Activated T-helper 2 cell treated with anti-CD3 and anti-CD28 coated beads, Interferon-gamma antibody, Interleukin-2, Interleukin-4, amounts not matched to agents 10 μg/mL and 5 μg/mL and 100 μg/mL, durations not matched to agents 14 hours and 24 hours and 36 hours (primary cell): ENCODE measurements at regions not wholly inside any gene's neighbourhood (a gene's known extent, or its start where the extent isn't known, plus 50 kb on each side); places are given as distances from the start of the nearest gene placed in this dataset.

Experiments used
- DNase-seq: peaks from one replicate; pipeline ENCODE4 v3.0.0; 2021; ENCODE audit warnings: low spot score
- H3K27ac Mint-ChIP-seq: one replicate; pipeline ENCODE4 v1.8.0; 2021; ENCODE audit warnings: mixed read lengths
- H3K27me3 Mint-ChIP-seq: one replicate; pipeline ENCODE4 v1.8.0; 2021; ENCODE audit warnings: low read depth, mixed read lengths
- H3K36me3 Mint-ChIP-seq: one replicate; pipeline ENCODE4 v1.8.0; 2021; ENCODE audit warnings: low read depth, mixed read lengths
- H3K4me1 Mint-ChIP-seq: one replicate; pipeline ENCODE4 v1.8.0; 2021; ENCODE audit warnings: low read depth, mixed read lengths
- H3K4me3 Mint-ChIP-seq: one replicate; pipeline ENCODE4 v1.8.0; 2021; ENCODE audit warnings: low read depth, mild to moderate bottlenecking, moderate library complexity, mixed read lengths
- H3K9me3 Mint-ChIP-seq: one replicate; pipeline ENCODE4 v1.8.0; 2021; ENCODE audit warnings: mixed read lengths
- intact Hi-C: fragments of 100-400 bp; cut with micrococcal nuclease; formaldehyde crosslinking; loops from one replicate; pipeline ENCODE4 v1.15.1; 2023

DNA sequence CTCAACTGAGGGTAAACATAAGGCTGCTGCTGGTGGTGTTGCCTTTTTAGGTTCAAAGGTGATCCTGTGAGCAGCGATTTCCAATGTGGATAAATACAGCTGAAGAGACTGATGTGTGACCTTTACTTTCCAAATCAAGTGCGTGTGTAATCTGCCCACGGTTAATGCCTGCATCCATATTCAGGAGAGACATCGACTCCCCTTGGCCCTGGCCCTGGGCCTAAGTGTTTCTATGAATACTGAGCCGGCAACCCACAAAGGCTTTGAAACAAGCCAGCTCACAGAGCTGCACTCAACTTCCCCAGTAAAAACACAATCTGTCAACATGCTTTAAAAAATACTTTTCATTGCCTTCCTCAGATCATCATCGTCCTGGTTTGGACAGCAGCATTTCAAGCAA is 1026.6 kb downstream of the TMEM182 start:
- no peak overlapping the region for H3K27ac Mint-ChIP-seq
- no peak for DNase-seq
- no peak overlapping the region for H3K4me3 Mint-ChIP-seq
- no peaks in the 10 kb centered on the region for H3K27me3 Mint-ChIP-seq
- no peaks in the 10 kb centered on the region for H3K4me1 Mint-ChIP-seq
- peaks cover 9% of the 10 kb centered on the region for H3K9me3 Mint-ChIP-seq
- intact Hi-C loops = no loop called here
- no peaks in the 10 kb centered on the region for H3K36me3 Mint-ChIP-seq

DNA sequence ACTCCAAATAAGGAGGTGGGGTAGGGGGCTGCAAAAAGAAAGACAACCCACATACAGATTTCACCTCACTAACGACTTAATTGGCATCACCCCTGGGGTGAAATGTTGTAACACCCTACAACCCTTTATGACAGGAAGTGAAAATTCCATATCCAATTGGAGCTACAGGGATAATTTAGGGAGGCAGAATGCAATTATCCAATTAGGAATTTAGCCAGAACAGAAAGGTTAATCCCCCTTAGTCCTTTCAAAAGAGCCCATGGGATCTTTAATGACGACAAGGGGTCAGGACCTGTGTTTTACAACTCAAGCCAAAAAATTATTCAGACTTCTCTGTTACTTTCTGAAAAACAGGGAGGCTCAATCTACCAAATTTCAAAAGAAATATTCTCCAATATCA is 1027.1 kb downstream of the TMEM182 start:
- no peak for DNase-seq
- Mint-ChIP-seq H3K4me1 (no peaks in the 10 kb centered on the region), H3K9me3 (peaks cover 12% of the 10 kb centered on the region), H3K4me3 (no peak overlapping the region), H3K27ac (no peak overlapping the region), H3K27me3 (no peaks in the 10 kb centered on the region), H3K36me3 (no peaks in the 10 kb centered on the region)
- intact Hi-C loops = no loop called here

DNA sequence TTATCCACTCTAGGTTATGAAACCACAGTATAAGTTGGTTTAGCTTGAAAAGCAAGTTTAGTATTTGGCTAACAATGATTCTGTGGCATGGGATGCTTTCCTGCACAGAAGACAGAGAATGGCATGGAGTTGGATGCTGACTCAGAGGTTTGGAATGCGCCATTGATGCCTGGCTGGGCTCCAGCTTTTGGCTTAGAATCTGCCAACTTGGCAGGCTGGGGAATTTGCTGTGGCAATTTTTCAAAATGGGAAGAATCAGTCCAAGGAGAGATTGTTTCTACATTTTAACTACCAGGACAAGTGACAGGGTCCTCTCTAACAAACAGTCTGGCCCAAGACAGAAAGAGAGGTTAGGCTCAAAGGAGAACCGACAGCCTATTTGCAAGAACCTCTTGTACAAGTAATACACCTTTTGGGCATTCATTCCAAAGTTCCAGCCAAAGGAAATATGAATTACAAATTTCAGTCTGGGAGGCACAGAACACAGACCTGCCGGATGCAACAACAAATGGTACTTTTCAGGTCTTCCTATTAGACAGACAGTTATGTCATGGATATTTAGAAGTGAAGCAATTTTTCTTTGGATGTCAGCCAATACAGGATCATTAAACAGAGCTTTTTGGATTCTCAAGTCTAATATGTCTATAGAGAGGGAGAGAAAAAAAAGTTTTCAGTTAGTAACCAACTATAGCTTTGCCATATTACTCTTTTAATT is 1027.7 kb downstream of the TMEM182 start:
- Mint-ChIP-seq H3K36me3 (no peaks in the 10 kb centered on the region), H3K4me1 (no peaks in the 10 kb centered on the region), H3K27me3 (no peaks in the 10 kb centered on the region), H3K4me3 (no peak overlapping the region), H3K27ac (no peak overlapping the region), H3K9me3 (peaks cover 12% of the 10 kb centered on the region)
- DNase-seq = no peak
- intact Hi-C loops = no loop called here

DNA sequence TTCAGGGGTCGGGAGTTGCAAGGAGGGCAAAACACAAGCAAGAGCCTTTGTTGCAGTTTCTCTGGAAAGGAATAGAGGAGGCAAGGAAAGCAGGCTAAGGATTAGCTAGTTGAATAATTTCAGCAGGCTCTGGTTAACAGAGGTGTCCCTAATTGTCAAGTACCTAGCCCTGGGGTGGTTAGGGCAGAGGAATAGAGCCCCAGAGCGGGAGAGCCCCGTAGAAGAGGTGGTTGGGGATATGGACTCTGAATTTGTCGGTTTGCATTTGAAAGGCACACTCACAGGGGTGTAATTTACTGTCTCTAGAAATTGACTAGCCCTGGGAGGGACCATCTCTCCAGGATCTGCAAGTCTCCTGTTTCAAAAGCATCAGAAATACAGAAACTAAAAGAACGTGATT is 1030.2 kb downstream of the TMEM182 start:
- intact Hi-C loops = no loop called here
- no peak for DNase-seq
- Mint-ChIP-seq H3K9me3 (peaks cover 17% of the 10 kb centered on the region), H3K27me3 (no peaks in the 10 kb centered on the region), H3K4me1 (no peaks in the 10 kb centered on the region), H3K27ac (no peak overlapping the region), H3K4me3 (no peak overlapping the region), H3K36me3 (no peaks in the 10 kb centered on the region)

DNA sequence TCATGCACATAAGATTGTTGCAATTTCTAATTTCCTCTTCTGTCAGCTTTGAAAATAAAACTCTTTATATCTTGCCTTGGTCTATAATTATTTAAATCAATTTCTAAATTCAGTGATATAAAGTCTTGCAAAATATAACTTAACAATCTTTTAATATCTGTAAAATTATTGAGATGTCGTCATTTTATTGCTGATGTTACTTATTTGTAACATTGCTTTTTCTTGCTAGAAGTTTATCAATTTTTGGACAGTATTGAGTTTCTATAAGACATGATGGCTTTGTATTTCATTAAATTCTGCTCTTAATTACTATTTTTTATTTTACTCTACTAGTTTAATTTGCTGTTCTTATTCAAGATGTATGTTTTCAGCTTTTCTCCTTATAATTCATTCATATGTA is 1036.5 kb downstream of the TMEM182 start:
- H3K36me3 Mint-ChIP-seq = no peaks in the 10 kb centered on the region
- H3K27me3 Mint-ChIP-seq = no peaks in the 10 kb centered on the region
- intact Hi-C loops = no loop called here
- H3K27ac Mint-ChIP-seq = no peak overlapping the region
- DNase-seq = no peak
- no peak overlapping the region for H3K4me3 Mint-ChIP-seq
- no peaks in the 10 kb centered on the region for H3K4me1 Mint-ChIP-seq
- H3K9me3 Mint-ChIP-seq = peaks cover 26% of the 10 kb centered on the region

DNA sequence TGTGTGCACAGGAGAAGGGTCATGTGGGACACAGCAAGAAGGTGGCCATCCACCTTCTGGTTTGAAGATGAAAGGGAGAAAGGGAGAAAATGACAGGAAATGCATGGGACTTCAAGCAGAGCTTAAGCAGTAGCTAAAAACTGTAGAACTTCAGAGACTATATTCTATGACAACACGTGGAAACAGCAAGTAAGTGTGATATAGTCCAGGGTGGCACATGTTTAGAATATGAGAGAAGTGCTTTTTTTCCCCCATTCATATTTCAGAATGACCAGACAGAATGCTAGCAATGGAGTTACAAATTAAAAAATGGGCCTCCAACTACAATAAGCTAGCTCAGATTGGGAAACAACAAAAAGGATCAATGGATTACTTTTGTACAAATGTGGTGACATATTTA is 1042.2 kb downstream of the TMEM182 start:
- no peaks in the 10 kb centered on the region for H3K4me1 Mint-ChIP-seq
- H3K27ac Mint-ChIP-seq = no peak overlapping the region
- no peak for DNase-seq
- H3K4me3 Mint-ChIP-seq = no peak overlapping the region
- H3K36me3 Mint-ChIP-seq = no peaks in the 10 kb centered on the region
- H3K27me3 Mint-ChIP-seq = no peaks in the 10 kb centered on the region
- intact Hi-C loops = no loop called here
- H3K9me3 Mint-ChIP-seq = peaks cover 26% of the 10 kb centered on the region

DNA sequence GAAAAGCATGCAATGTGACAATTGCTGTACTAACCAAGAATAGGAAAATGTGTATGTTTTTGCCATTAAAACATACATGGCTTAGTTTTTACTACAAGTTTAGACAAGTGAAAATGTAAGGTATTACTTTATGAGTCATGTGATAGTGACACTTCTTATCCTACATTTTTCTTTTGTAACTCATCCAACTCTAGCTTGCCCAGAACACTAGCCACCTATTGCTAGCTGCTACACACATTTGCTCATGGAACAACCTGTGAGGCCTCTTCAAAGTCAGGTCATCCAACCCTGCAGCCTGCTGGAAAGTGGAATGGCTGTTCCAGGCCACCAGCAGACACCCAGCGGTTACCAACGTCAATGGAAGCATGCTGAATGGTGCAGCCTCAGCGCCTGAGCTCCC is 1043.9 kb downstream of the TMEM182 start:
- Mint-ChIP-seq H3K4me1 (no peaks in the 10 kb centered on the region), H3K27me3 (no peaks in the 10 kb centered on the region), H3K36me3 (no peaks in the 10 kb centered on the region), H3K27ac (no peak overlapping the region), H3K9me3 (peaks cover 22% of the 10 kb centered on the region), H3K4me3 (no peak overlapping the region)
- intact Hi-C loops = no loop called here
- no peak for DNase-seq

DNA sequence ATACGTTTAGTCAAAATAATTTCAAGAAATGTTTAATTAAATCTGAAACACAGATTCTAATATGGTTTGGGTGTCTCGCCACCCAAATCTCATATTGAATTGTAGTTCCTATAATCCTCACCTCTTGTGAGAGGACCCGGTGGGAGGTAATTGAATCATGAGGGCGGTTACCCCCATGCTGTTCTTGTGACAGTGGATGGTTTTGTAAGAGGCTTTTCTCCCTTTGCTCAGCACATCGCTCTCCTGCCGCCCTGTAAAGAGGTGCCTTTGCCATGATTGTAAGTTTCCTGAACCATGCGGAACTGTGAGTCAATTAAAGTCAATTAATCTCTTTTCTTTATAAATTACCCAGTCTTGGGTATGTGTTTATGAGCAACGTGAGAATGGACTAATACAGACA is 1045.1 kb upstream of the POU3F3 start:
- intact Hi-C loops = no loop called here
- H3K27me3 Mint-ChIP-seq = no peaks in the 10 kb centered on the region

DNA sequence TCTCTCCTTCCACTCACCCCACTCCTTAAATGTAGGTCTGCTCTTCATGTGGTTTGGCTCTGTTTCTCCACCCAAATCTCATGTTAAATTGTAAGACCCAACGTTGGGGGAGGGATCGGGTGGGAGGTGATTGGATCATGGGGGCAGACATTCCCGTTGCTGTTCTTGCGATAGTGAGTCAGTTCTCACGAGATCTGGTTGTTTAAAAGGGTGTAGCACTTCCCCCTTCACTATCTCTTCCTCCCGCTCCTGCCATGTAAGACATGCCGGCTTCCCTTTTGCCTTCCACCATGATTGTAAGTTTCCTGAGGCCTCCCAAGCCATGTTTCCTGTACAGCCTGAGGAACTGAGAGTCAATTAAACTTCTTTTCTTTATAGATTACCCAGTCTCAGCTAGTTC is 1044.5 kb upstream of the POU3F3 start:
- intact Hi-C loops = no loop called here
- Mint-ChIP-seq H3K9me3 (peaks cover 9% of the 10 kb centered on the region), H3K36me3 (no peaks in the 10 kb centered on the region), H3K4me3 (no peak overlapping the region), H3K27me3 (no peaks in the 10 kb centered on the region), H3K4me1 (no peaks in the 10 kb centered on the region), H3K27ac (no peak overlapping the region)
- DNase-seq = no peak

More for the DNA sequence above, 1045.1 kb upstream of the POU3F3 start:
- Mint-ChIP-seq H3K9me3 (peaks cover 11% of the 10 kb centered on the region), H3K27ac (no peak overlapping the region), H3K4me3 (no peak overlapping the region), H3K4me1 (no peaks in the 10 kb centered on the region), H3K36me3 (no peaks in the 10 kb centered on the region)
- DNase-seq = no peak

DNA sequence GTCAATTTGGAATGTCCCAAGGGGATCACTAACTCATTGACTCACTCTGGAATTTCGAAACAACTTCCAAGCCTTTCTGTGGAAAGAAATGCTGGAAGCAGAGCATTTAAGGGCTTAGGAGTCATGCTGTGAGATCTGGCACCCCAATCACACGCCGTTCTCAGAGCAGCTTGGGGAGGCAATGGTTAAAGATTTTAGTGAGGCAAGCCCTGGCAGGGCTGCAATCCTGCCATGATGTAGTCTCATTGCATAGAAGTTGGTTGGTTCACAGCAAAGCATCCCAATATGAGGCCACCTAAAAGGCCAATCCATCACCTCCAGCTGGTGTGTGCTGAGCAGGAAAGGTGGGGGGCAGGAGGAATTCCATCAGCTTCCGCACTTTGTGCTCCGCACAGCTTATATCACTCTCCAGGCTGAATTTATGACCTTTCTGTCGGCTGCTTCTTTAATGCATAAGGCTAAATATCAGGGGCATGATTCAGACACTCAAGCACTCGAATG is 1043.9 kb upstream of the POU3F3 start:
- no peak for DNase-seq
- H3K4me1 Mint-ChIP-seq = no peaks in the 10 kb centered on the region
- no peak overlapping the region for H3K4me3 Mint-ChIP-seq
- intact Hi-C loops = no loop called here
- peaks cover 9% of the 10 kb centered on the region for H3K9me3 Mint-ChIP-seq
- no peaks in the 10 kb centered on the region for H3K36me3 Mint-ChIP-seq
- H3K27ac Mint-ChIP-seq = no peak overlapping the region
- H3K27me3 Mint-ChIP-seq = no peaks in the 10 kb centered on the region

DNA sequence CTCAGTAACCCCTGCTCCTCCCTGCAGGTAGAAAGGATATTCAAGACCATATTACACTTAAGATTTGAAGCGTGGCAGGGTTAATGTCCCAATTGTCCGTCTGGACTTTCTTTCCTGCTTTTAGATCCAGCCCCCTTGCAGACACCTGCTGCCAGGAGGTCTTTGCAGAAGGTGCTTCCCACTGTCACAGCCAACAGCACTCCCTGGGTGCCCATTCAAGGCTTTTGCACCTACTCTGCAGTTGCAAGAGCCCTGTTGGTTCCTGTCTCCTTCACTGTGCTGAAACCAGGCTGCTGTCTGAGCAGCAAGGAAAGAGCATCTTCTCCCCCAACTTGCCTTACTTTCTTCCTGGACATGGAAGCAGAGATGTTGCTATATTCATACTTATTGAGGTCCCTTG is 1043.0 kb upstream of the POU3F3 start:
- Mint-ChIP-seq H3K4me3 (no peak overlapping the region), H3K27me3 (no peaks in the 10 kb centered on the region), H3K4me1 (no peaks in the 10 kb centered on the region), H3K9me3 (peaks cover 12% of the 10 kb centered on the region), H3K27ac (no peak overlapping the region), H3K36me3 (no peaks in the 10 kb centered on the region)
- no peak for DNase-seq
- intact Hi-C loops = no loop called here

DNA sequence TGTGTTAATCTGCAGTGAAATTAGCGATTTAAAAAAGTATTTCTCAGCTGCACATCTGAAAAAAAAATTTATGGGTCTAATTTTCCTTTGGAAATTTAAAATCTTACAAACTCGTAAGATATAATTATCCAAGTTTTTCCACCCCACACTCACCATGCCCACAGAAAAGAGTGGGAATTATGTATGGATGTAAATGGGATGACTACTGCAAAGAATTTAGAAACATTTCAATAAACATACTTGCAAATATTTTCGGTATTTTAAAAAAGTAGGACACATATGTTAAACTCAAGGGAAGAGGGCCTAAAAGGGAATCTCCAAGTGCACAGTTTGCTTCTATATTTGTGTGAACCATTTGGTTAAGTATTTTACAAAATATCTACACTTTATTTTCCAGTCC is 1039.9 kb upstream of the POU3F3 start:
- intact Hi-C loops = no loop called here
- H3K27me3 Mint-ChIP-seq = no peaks in the 10 kb centered on the region
- H3K4me3 Mint-ChIP-seq = no peak overlapping the region
- no peak for DNase-seq
- H3K9me3 Mint-ChIP-seq = peaks cover 12% of the 10 kb centered on the region
- no peaks in the 10 kb centered on the region for H3K36me3 Mint-ChIP-seq
- H3K4me1 Mint-ChIP-seq = no peaks in the 10 kb centered on the region
- no peak overlapping the region for H3K27ac Mint-ChIP-seq

DNA sequence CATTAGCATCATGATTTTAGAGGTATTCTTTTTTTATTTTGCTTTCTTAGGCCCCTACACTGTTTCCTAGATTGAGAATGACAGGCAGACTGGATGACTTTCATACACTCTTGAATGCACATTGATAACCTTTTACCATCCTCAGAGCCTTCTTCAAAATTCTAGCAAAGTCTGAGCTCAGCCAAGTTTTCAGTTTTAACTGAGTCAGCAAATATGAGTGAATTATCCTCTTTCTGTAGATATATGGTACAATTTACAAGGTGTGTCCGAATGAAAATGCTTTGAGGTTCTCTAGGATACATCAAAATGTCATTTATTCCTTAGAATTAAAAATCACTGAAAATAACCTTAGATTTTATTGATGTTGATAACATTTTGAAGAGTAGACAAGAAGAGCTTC is 1038.2 kb upstream of the POU3F3 start:
- Mint-ChIP-seq H3K27ac (no peak overlapping the region), H3K27me3 (no peaks in the 10 kb centered on the region), H3K9me3 (peaks cover 16% of the 10 kb centered on the region), H3K4me1 (no peaks in the 10 kb centered on the region), H3K36me3 (no peaks in the 10 kb centered on the region), H3K4me3 (no peak overlapping the region)
- intact Hi-C loops = no loop called here
- no peak for DNase-seq

DNA sequence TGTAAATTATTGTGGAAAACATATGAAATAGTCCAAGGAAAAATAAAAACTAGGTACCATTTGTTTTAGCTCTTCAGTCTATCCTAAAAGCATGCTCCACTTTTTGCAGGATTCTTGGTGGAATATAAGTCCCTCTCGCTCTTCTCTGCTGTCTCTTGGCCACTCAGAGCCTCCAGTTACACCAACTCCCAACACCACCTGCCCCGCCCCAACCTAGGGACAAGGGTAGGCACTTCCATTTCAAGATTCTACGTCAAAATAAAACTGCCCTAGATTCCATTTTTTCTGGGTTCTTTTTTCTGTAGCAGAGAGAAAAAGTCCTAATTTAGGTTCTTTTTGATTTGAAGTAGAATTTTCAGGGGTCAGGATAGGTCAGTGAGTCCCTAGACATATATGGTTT is 1036.2 kb upstream of the POU3F3 start:
- H3K9me3 Mint-ChIP-seq = peaks cover 12% of the 10 kb centered on the region
- H3K27me3 Mint-ChIP-seq = no peaks in the 10 kb centered on the region
- no peak overlapping the region for H3K27ac Mint-ChIP-seq
- DNase-seq = no peak
- H3K4me1 Mint-ChIP-seq = no peaks in the 10 kb centered on the region
- no peaks in the 10 kb centered on the region for H3K36me3 Mint-ChIP-seq
- H3K4me3 Mint-ChIP-seq = no peak overlapping the region
- intact Hi-C loops = no loop called here
